HCT116 (cell line): ENCODE measurements at regions not wholly inside any gene's neighbourhood (a gene's known extent, or its start where the extent isn't known, plus 50 kb on each side); places are given as distances from the start of the nearest gene placed in this dataset.

Source experiments
- ATAC-seq: fragments of 200-7000 bp; cut with Tn5 transposase; 2 replicates; pipeline ENCODE4 v1.9.1; 2020; ENCODE audit warnings: mild to moderate bottlenecking, moderate library complexity
- BruUV-seq: library from RNA; stranded (reverse); fragments of 400-500 nt; replicated peaks from 2 replicates; lab custom pipeline; 2021; lab: Mats Ljungman, UMichigan
- CTCF ChIA-PET: fragments of 300-600 bp; sonication (Branson Sonifier 250); formaldehyde crosslinking; loops from one replicate; lab custom pipeline; 2021; ENCODE audit warnings: antibody characterized with exemption; lab: Charles Lee
- POLR2A ChIA-PET: fragments of 300-600, 350-600 bp; sonication (Branson Sonifier 250); formaldehyde crosslinking; loops from one replicate; lab custom pipeline; 2021; ENCODE audit warnings: antibody characterized with exemption; lab: Charles Lee
- RAD21 ChIA-PET, 2 experiments: fragments of 300-600 bp; sonication (Branson Sonifier 250); formaldehyde crosslinking; loops; one replicate each; lab custom pipeline; 2023; ENCODE audit warnings: low total read pairs in 2 of 2; ENCODE audit not compliant: uncharacterized antibody in 2 of 2, unreplicated experiment in 2 of 2, low non-redundant PET in 1 of 2; lab: Charles Lee
- DNase-seq: peaks from one replicate; pipeline ENCODE4 v3.0.0-alpha.2; 2010; ENCODE audit warnings: low read depth, low spot score
- H2AFZ ChIP-seq: fragments of 200-600 bp; shearing (Covaris generic), sonication (generic); 2 replicates; pipeline ENCODE4 v1.6.1; 2017; ENCODE audit warnings: low read depth, mixed run types, mixed read lengths, antibody characterized with exemption, low read length; ENCODE audit not compliant: poor library complexity, severe bottlenecking
- H3K27ac ChIP-seq: 2 replicates; pipeline ENCODE4 v1.5.1; 2012; ENCODE audit warnings: low read depth, low read length
- H3K27me3 ChIP-seq: fragments of 200-600 bp; sonication (generic); 2 replicates; pipeline ENCODE4 v1.6.1; 2016; ENCODE audit warnings: mixed run types, low read length, mixed read lengths; ENCODE audit not compliant: insufficient read depth
- H3K36me3 ChIP-seq, 2 experiments: fragments of 200-500 bp in 1 of 2; fragments of 200-600 bp in 1 of 2; sonication (Bioruptor generic) in 1 of 2; sonication (generic) in 1 of 2; 2 replicates each; pipeline versions ENCODE4 v1.5.1 to v1.6.1; 2014 to 2016; ENCODE audit warnings: low read length in 2 of 2, inconsistent platforms in 1 of 2, mixed read lengths in 1 of 2, mixed run types in 1 of 2; ENCODE audit not compliant: insufficient read depth in 2 of 2, control insufficient read depth in 1 of 2
- H3K4me1 ChIP-seq, 2 experiments: fragments of 200-600 bp in 1 of 2; sonication (generic) in 1 of 2; 2 replicates each; pipeline versions ENCODE4 v1.5.1 to v1.6.1; 2012 to 2017; ENCODE audit warnings: low read length in 2 of 2, inconsistent platforms in 1 of 2, mild to moderate bottlenecking in 1 of 2, mixed read lengths in 1 of 2, mixed run types in 1 of 2, moderate library complexity in 1 of 2; ENCODE audit not compliant: insufficient read depth in 2 of 2, control insufficient read depth in 1 of 2
- H3K4me2 ChIP-seq: fragments of 200-600 bp; sonication (generic); 2 replicates; pipeline ENCODE4 v1.6.1; 2017; ENCODE audit warnings: mixed run types, low read length, mixed read lengths
- H3K4me3 ChIP-seq, 2 experiments: fragments of 200-600 bp in 1 of 2; sonication (generic) in 1 of 2; replicated peaks in 1 of 2; 2 replicates each; pipeline ENCODE4 v1.5.1; 2011 to 2016; ENCODE audit warnings: low read length in 2 of 2, control low read depth in 1 of 2, low read depth in 1 of 2, mild to moderate bottlenecking in 1 of 2, mixed read lengths in 1 of 2, mixed run types in 1 of 2
- H3K79me2 ChIP-seq: fragments of 200-600 bp; sonication (generic); 2 replicates; pipeline ENCODE4 v1.6.1; 2017; ENCODE audit warnings: mild to moderate bottlenecking, mixed run types, low read length, moderate library complexity, mixed read lengths; ENCODE audit not compliant: insufficient read depth
- H3K9ac ChIP-seq: fragments of 200-600 bp; sonication (generic); 2 replicates; pipeline ENCODE4 v1.6.1; 2016; ENCODE audit warnings: low read length, mixed read lengths
- H3K9me2 ChIP-seq: fragments of 200-600 bp; sonication (generic), shearing (Covaris generic); 2 replicates; pipeline ENCODE4 v1.6.1; 2017; ENCODE audit warnings: mixed run types, mild to moderate bottlenecking, moderate library complexity; ENCODE audit not compliant: insufficient read depth
- H3K9me3 ChIP-seq, 2 experiments: fragments of 200-500 bp in 1 of 2; fragments of 200-600 bp in 1 of 2; sonication (Bioruptor generic) in 1 of 2; sonication (generic) in 1 of 2; 2 replicates each; pipeline ENCODE4 v1.6.1; 2014 to 2017; ENCODE audit warnings: low read length in 2 of 2, mixed read lengths in 2 of 2, inconsistent platforms in 1 of 2, low read depth in 1 of 2, mild to moderate bottlenecking in 1 of 2, mixed run types in 1 of 2, moderate library complexity in 1 of 2; ENCODE audit not compliant: control insufficient read depth in 1 of 2, insufficient read depth in 1 of 2
- H4K20me1 ChIP-seq: fragments of 200-600 bp; sonication (generic), shearing (Covaris generic); 2 replicates; pipeline ENCODE4 v1.6.1; 2017; ENCODE audit warnings: mixed run types, mild to moderate bottlenecking, moderate library complexity; ENCODE audit not compliant: insufficient read depth
- ATF3 ChIP-seq: IDR thresholded peaks from 2 replicates; pipeline ENCODE4 v1.6.1; 2012
- CBX3 ChIP-seq: IDR thresholded peaks from 2 replicates; pipeline ENCODE4 v1.6.1; 2012; ENCODE audit warnings: low read depth
- CTCF ChIP-seq, 3 experiments: fragments of 200-600 bp in 1 of 3; sonication (generic) in 1 of 3; IDR thresholded peaks in 2 of 3; conservative IDR thresholded peaks in 1 of 3; 2 replicates each; pipeline ENCODE4 v1.5.1; 2012 to 2017; ENCODE audit warnings: low read depth in 2 of 3, low read length in 2 of 3, antibody characterized with exemption in 1 of 3, borderline replicate concordance in 1 of 3, control low read depth in 1 of 3, mild to moderate bottlenecking in 1 of 3, mixed read lengths in 1 of 3, mixed run types in 1 of 3, moderate library complexity in 1 of 3; ENCODE audit not compliant: insufficient read depth in 1 of 3
- EGR1 ChIP-seq: IDR thresholded peaks from 2 replicates; pipeline ENCODE4 v1.6.1; 2012; ENCODE audit warnings: low read depth
- ELF1 ChIP-seq: IDR thresholded peaks from 2 replicates; pipeline ENCODE4 v1.6.1; 2012; ENCODE audit warnings: low read depth, borderline replicate concordance
- EZH2 ChIP-seq: fragments of 200-600 bp; sonication (generic); IDR thresholded peaks from 2 replicates; pipeline ENCODE4 v1.6.1; 2017; ENCODE audit warnings: antibody characterized with exemption, mixed run types
- FOSL1 ChIP-seq: IDR thresholded peaks from 2 replicates; pipeline ENCODE4 v1.6.1; 2012; ENCODE audit warnings: low read depth
- REST ChIP-seq: IDR thresholded peaks from 2 replicates; pipeline ENCODE4 v1.6.1; 2012; ENCODE audit warnings: low read depth
- SIN3A ChIP-seq: IDR thresholded peaks from 2 replicates; pipeline ENCODE4 v1.6.1; 2012; ENCODE audit warnings: low read depth
- SP1 ChIP-seq: IDR thresholded peaks from 2 replicates; pipeline ENCODE4 v1.6.1; 2012; ENCODE audit warnings: low read depth
- TCF7L2 ChIP-seq: IDR thresholded peaks from 2 replicates; pipeline ENCODE4 v1.7.0; 2011; ENCODE audit warnings: borderline replicate concordance, inconsistent platforms; ENCODE audit not compliant: insufficient read depth, insufficient read length; ENCODE audit errors: extremely low read depth
- ZBTB33 ChIP-seq: IDR thresholded peaks from 2 replicates; pipeline ENCODE4 v1.6.1; 2011; ENCODE audit warnings: mild to moderate bottlenecking, low read length, moderate library complexity; ENCODE audit not compliant: insufficient replicate concordance; ENCODE audit errors: extremely low read depth
- ZFX ChIP-seq: fragments of 450-650 bp; IDR thresholded peaks from 2 replicates; pipeline ENCODE4 v1.6.1; 2017
- intact Hi-C: fragments of 100-400 bp; cut with micrococcal nuclease; formaldehyde crosslinking; loops from 2 replicates; pipeline ENCODE4 v1.10.0; 2022

- Histone ChIP-seq H3K9ac (no peak overlapping the region), H3K79me2 (no peaks in the 10 kb centered on the region), H4K20me1 (no peaks in the 10 kb centered on the region), H3K4me2 (no peak overlapping the region), H2AFZ (no peak overlapping the region), H3K27ac (no peak overlapping the region), H3K27me3 (no peaks in the 10 kb centered on the region), H3K4me1 (no peaks in the 10 kb centered on the region), H3K9me3 (peaks cover 0 to 3% of the 10 kb centered on the region in 2 experiments; a peak in 2 of 4 replicates), H3K4me3 (no peak overlapping the region), H3K9me2 (no peaks in the 10 kb centered on the region), H3K36me3 (no peaks in the 10 kb centered on the region)
- ChIA-PET POLR2A (no interaction called here), RAD21 (no interaction called here), CTCF (no interaction called here)
- BruUV-seq = no TSS peak
- no peak for DNase-seq
- TF ChIP-seq ZFX = no peak
- no peak for TF ChIP-seq EZH2
- no peak for TF ChIP-seq SP1
- TF ChIP-seq ZBTB33 = no peak
- TF ChIP-seq SIN3A = no peak
- TF ChIP-seq CBX3 = no peak
- TF ChIP-seq EGR1 = no peak
- TF ChIP-seq ATF3 = no peak
- no peak for TF ChIP-seq ELF1
- ATAC-seq = no peak
- intact Hi-C loops = no loop called here
Measured at GRCh38 chr4:22910200-22910599, 217.5 kb downstream of the GBA3 start.

- H3K9me3 ChIP-seq = no peaks in the 10 kb centered on the region; a peak in 2 of 4 replicates
- RAD21 ChIA-PET = no interaction called here
- DNase-seq (no peak), ATAC-seq (no peak)
- H3K4me2 ChIP-seq = no peak overlapping the region
- no peaks in the 10 kb centered on the region for H3K27me3 ChIP-seq
- BruUV-seq = no TSS peak
- no peaks in the 10 kb centered on the region for H4K20me1 ChIP-seq
- intact Hi-C loops = no loop called here
- no peak overlapping the region for H2AFZ ChIP-seq
- no peaks in the 10 kb centered on the region for H3K9me2 ChIP-seq
- no peaks in the 10 kb centered on the region for H3K79me2 ChIP-seq
- CTCF ChIA-PET = no interaction called here
- no peak overlapping the region for H3K27ac ChIP-seq
- POLR2A ChIA-PET = no interaction called here
- no peaks in the 10 kb centered on the region for H3K36me3 ChIP-seq
- H3K4me1 ChIP-seq = no peaks in the 10 kb centered on the region
- no peak overlapping the region for H3K9ac ChIP-seq
- no peak overlapping the region for H3K4me3 ChIP-seq
- no peak for TF ChIP-seq FOSL1
- no peak for TF ChIP-seq ATF3
- no peak for TF ChIP-seq CBX3
- TF ChIP-seq TCF7L2 = no peak
- TF ChIP-seq REST = no peak
- no peak for TF ChIP-seq ELF1
- TF ChIP-seq CTCF (IDR thresholded peaks at IDR 0.05 in 2 of 3, conservative IDR thresholded peaks at IDR 0.05 in 1 of 3; ENCODE audit: borderline replicate concordance in 1 of 3, insufficient read depth in 1 of 3, low read depth in 2 of 3, low read length in 2 of 3) = no peak
Measured at GRCh38 chr4:22906045-22906444, 213.3 kb downstream of the GBA3 start.
